SK-N-SH treated with all-trans-retinoic acid at 6 μM for 48 hours (cell line): ENCODE measurements at regions not wholly inside any gene's neighbourhood (a gene's known extent, or its start where the extent isn't known, plus 50 kb on each side); places are given as distances from the start of the nearest gene placed in this dataset.

Source experiments
- CREB5 ChIP-seq: fragments of 250-450 bp; sonication (Bioruptor Pico); IDR thresholded peaks from 2 replicates; pipeline ENCODE4 v1.5.1; 2020; ENCODE audit warnings: low read depth, mild to moderate bottlenecking, moderate library complexity
- CSRNP3 ChIP-seq: fragments of 250-450 bp; sonication (Bioruptor Pico); IDR thresholded peaks from 2 replicates; pipeline ENCODE4 v1.5.1; 2021; ENCODE audit warnings: mild to moderate bottlenecking, moderate library complexity
- ESRRG ChIP-seq: fragments of 250-450 bp; sonication (Bioruptor Pico); IDR thresholded peaks from 2 replicates; pipeline ENCODE4 v1.6.1; 2021; ENCODE audit warnings: mild to moderate bottlenecking
- ISL1 ChIP-seq: fragments of 250-450 bp; sonication (Bioruptor Pico); IDR thresholded peaks from 2 replicates; pipeline ENCODE4 v2.1.2; 2022; ENCODE audit warnings: mild to moderate bottlenecking, moderate library complexity
- OSR1 ChIP-seq: fragments of 250-450 bp; sonication (Bioruptor Pico); IDR thresholded peaks from 2 replicates; pipeline ENCODE4 v1.8.0; 2022; ENCODE audit warnings: moderate library complexity, mild to moderate bottlenecking, inconsistent platforms
- PATZ1 ChIP-seq: fragments of 250-450 bp; sonication (Bioruptor Pico); IDR thresholded peaks from 2 replicates; pipeline ENCODE4 v1.8.0; 2020; ENCODE audit warnings: mild to moderate bottlenecking, moderate library complexity, borderline replicate concordance
- RARB ChIP-seq: fragments of 250-450 bp; sonication (Bioruptor Pico); IDR thresholded peaks from 2 replicates; pipeline ENCODE4 v1.8.0; 2021; ENCODE audit warnings: mild to moderate bottlenecking, moderate library complexity
- TOX ChIP-seq: fragments of 250-450 bp; sonication (Bioruptor Pico); IDR thresholded peaks from 2 replicates; pipeline ENCODE4 v1.8.0; 2021; ENCODE audit warnings: mild to moderate bottlenecking, moderate library complexity, borderline replicate concordance
- ZFP3 ChIP-seq: fragments of 250-450 bp; sonication (Bioruptor Pico); IDR thresholded peaks from 2 replicates; pipeline ENCODE4 v1.5.0; 2020; ENCODE audit warnings: mild to moderate bottlenecking, moderate library complexity

- TF ChIP-seq ISL1 (CRISPR knock-in tag) (no peak), TOX (CRISPR knock-in tag) (no peak), ZFP3 (CRISPR knock-in tag) (no peak), CREB5 (no peak), PATZ1 (no peak), OSR1 (CRISPR knock-in tag) (no peak), RARB (CRISPR knock-in tag) (no peak), ESRRG (CRISPR knock-in tag) (no peak), CSRNP3 (no peak)
Observed at GRCh38 chr4:159593681-159594080, 490.8 kb downstream of the RAPGEF2 start.
